Skeletal muscle cell (primary cell): ENCODE measurements at regions not wholly inside any gene's neighbourhood (a gene's known extent, or its start where the extent isn't known, plus 50 kb on each side); places are given as distances from the start of the nearest gene placed in this dataset.
A peak's percentile ranks its signal among the peaks of the same experiment; 100 is the strongest.
"Not testable (repeated sequence)": the region's sequence is repeated elsewhere in the genome, so short reads cannot be mapped to it uniquely, and the experiment has no call there.

ENCODE experiments used
- DNase-seq: peaks from one replicate; pipeline ENCODE4 v3.0.0-alpha.2; 2010; ENCODE audit warnings: low read depth
- H3K4me3 ChIP-seq: 2 replicates; pipeline ENCODE4 v1.5.1; 2011; ENCODE audit warnings: low read depth, mild to moderate bottlenecking, control low read depth, low read length, moderate library complexity

DNA sequence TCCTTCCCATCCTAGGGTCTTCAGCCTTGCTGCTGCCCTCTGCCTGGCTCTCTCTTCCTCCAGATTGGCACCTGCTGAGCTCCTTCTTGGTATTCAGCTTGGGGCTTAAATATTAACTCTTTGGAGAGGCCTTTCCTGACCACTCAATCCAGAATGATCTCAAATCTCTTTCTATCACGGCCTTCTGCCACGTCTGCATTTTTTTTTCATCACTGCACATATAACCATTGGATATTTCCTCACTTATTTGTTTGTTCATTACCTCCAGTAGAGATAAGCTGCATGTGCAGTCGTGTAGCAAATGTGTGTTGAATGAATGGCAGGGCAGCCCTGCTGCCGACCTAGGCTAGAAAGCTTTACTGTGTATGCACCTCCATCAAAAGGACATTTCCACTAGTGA, 51.6 kb upstream of the MPP7 start:
- DNase-seq = no peak
- no peak overlapping the region for H3K4me3 ChIP-seq

DNA sequence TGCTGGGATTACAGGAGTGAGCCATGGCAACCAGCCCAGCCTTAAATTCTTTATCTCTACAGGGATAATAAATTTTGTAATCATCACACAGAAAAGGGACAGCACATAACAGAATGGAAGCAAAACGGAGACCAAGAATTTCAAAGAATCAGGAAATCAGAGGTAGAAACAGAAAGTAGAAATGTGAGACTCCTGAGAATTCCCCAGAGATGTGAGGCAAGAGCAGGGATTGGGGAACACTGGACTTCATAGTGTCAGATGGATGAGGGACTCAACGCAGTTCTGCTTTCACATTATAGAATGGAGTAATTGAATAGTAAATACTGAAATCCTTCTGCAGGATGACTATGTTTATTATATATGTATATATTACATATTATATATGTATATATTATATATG, 52.5 kb upstream of the MPP7 start:
- no peak overlapping the region for H3K4me3 ChIP-seq
- no peak for DNase-seq

DNA sequence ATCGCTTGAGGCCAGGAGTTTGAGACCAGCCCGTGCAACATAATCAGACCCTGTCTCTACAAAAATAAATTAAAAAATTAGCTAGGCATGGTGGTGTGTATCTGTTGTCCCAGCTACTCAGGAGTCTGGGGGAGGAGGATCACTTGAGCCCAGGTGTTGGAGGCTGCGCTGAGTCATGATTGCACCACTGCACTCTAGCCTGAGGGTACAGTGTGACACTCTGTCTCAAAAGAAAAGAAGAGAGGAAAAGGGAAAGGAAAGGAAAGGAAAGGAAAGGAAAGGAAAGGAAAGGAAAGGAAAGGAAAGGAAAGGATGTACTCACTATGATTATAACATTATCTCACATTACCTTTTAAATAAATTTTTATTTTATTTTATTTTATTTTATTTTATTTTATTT, 56.5 kb upstream of the MPP7 start:
- H3K4me3 ChIP-seq = no peak overlapping the region
- DNase-seq = no peak

DNA sequence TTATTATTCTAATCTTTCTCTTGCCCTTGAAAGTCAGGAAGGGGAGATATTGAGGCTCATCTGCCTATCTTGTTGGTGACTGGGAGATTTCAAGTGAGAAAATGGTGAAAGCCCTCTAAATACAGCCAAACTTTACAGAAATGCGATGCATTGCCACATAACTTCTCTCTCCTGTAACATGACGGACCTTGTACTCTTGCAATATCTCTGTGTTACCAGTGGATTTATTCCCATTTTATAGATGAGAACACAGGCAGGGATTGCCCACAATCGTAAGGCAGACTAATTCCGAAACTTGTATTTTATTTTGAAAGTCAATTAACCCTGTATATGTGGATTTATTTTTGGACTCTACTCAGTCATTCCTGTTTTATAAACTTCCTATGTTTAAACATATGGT, 57.3 kb upstream of the MPP7 start:
- DNase-seq = no peak
- no peak overlapping the region for H3K4me3 ChIP-seq

DNA sequence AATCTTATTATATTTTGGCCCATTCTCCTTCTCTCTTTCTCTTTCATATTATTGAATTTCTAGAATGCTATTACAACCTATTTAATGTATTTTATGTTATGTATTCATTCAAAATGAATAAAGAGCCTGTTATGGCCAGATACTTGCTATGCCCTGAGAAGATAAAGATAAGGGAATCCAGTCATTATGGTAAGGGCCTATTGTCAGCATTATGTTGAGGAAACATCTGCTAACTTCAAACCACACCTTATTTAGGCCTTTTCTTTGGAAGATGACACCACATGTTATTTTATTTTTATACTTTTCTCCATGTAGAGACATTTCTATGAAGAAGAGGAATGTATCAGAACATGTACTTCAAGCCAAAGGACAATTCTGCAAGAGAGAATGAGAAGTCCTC, 60.5 kb upstream of the MPP7 start:
- no peak for DNase-seq
- no peak overlapping the region for H3K4me3 ChIP-seq

DNA sequence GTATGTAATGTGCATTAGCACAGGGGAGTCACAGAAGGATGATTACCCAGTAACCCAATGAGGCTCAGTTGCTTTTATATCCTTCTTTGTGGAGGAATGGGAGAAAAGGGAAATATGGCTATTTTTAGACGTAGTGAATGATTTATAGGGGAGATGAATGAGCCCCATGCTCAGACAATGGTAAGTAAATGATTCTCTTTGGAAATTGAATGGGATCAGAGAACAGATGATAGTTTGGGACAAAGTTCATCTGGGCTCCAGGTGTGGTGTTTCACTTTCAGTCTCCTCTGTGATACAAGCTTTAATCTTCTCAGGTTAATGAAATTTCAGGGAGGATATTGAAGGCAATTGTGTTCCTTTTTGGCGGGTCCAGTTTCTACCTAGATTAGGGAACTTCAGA, 63.0 kb upstream of the MPP7 start:
- no peak for DNase-seq
- no peak overlapping the region for H3K4me3 ChIP-seq

DNA sequence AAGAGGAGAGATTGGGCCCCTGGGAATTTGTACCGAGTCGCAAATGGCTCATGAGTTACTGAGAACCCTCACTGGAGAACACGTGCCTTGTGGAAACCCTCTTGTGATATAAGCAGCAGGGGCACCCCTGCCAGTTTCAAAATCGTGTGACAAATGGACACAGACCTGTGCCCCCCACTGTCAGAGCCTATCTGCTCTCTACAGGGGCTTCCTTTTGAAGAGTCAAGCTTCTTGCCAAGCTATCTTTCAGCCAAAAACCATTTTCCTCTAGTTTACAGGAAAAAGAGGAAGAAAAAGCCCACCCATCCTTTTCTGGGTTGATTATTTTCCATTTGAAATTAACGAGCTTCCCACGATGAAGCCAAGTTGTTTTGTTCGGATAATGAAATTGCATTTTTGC, 64.1 kb upstream of the MPP7 start:
- DNase-seq = no peak
- no peak overlapping the region for H3K4me3 ChIP-seq

DNA sequence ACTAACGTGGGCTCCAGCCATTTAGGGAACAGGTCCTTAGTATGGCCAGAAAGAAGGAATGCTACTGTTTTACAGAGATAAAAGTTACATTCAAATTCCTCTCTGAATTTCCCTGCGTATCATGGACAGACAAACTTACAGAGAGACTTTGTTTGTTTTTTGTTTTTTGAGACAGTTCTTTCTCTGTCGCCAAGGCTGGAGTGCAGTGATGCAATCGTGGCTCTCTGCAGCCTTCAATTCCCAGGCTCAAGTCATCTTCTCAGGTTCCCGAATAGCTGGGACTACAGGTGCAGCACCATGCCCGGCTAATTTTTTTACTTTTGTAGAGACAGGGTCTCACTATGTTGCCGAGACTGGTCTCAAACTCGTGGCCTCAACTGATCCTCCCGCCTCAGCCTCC, 64.5 kb upstream of the MPP7 start:
- DNase-seq = no peak
- no peak overlapping the region for H3K4me3 ChIP-seq

DNA sequence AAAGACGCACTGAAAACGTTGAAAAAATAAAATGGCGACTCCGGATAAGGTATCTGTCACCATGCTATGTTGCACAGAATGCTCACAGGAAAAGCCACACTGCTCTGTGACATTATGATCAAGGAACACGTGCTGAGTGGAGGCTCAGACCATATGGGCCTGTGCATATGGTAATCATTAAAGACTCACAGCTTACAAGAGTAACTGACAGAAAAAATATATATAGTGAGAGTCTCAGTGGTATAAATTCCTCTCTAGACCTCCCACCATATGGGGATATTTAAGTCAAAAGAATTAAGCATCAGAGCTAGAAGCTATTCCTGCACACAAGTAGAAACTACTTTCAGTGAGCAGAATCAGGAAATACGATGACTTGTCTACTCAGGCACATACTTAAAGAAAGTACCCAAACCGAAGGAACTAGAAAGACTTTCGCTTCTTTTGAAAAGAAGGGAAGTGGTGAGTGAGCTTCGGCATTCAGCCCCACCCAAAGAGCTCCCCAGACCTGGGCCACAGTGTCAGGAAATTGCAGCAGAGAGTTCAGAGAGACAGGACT, 65.1 kb upstream of the MPP7 start:
- no peak for DNase-seq
- H3K4me3 ChIP-seq = no peak overlapping the region

DNA sequence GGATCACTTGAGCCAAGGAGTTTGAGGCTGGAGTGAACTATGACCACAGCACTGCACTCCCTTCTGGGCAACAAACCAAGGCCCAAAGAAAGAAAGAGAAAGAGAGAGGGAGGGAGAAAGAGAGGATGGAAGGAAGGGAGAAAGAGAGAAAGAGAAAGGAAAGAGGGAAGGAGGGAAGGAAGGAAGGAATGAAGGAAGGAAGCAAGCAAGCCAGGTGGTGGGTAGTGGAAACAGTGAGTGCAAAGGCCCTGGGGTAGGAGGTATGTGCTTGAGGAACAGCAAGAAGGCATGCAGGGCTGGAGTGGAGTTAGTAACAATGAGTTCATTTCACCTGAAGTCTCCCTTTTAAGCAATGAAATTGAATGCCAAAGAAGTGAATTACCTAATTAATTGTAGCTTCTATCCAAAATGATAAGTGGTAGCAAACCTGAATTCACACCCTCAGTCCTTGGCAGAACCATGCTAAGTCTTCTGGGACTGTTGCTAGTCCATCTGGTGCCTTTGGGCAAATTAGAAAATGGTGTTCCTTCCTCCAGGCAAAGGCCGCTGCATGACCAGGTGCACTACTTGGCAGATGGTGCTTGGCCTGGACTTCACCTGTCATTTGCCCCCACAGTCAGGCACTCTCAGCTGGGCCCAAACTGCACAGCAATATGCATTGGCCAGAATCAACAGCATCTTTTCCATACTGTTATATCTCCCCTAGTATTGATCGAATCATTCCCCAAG, 67.4 kb upstream of the MPP7 start:
- DNase-seq = no peak
- no peak overlapping the region for H3K4me3 ChIP-seq

DNA sequence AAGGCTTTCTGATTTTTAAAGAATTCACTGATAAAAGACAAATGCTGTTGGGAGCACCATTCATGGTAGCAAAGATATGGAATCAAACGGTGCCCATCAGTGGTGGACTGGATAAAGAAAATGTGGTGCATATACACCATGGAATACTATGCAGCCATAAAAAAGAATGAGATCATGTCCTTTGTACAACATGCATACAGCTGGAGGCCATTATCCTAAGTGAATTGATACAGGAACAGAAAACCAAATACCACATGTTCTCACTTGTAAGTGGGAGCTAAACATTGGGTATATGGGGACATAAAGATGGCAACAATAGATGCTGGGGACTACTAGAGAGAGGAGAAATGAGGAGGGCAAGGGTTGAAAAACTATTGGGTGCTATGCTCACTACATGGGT, 68.8 kb upstream of the MPP7 start:
- DNase-seq, H3K4me3 ChIP-seq: not testable (repeated sequence)

DNA sequence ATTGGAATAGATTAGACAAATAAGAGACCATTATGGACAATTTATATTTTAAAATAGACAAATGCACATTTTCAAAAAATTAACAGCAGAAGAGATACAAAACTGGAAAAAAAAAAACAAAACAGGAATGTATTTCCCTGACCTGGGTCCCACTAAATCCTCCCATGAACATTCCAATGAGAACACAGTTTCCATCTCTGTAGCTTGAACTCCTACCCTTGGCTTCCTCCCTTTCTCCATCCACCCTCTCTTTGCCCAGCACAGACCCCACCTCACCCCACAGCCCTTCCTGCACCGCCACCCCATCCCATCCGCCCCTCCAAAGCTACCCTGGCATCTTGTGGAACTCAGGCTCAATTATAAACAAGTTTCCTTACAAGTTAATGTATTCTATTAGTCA, 71.2 kb upstream of the MPP7 start:
- H3K4me3 ChIP-seq = no peak overlapping the region
- DNase-seq = no peak

DNA sequence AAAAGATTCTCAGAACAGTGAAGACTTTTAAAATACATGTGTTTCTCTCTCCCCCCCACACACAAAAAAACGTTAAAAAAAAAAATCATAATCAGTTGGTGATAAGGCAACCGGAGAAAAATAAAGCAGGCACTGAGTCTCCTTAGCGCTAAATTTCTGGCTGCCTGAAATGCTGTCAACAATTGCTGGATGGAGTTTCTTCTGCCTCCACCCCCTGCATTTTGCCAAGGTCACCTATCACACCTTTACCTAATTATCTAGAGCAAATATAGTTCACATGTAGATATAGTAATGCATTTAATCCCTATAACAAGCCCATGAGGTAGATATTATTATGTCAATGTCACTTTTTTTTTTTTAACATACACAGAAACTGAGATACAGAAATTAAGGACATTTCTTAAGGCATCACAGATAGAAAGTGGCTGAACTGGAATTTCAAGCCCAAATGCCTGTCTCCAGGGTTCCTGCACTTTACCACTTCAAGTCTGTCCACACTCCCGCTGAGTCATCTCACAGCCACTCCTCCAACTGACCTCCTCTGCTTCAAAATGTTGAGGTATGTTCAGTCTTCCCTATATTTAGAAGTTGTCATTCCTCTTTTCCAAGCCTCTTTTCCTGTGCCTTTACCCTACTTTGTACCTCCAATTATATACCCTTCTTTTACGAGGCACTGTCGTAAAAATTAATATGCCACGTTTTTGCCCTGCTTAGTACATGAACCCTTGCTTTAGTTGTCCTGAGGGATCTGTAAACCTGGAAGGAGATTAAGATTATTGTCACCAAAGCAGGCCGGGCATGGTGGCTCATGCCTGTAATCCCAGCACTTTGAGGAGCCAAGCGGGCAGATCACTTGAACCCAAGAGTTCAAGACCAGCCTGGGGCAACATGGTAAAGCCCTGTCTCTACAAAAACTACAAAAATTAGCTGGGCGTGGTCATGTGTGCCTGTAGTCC, 72.8 kb upstream of the MPP7 start:
- no peak overlapping the region for H3K4me3 ChIP-seq
- peak; percentile 47 for DNase-seq

DNA sequence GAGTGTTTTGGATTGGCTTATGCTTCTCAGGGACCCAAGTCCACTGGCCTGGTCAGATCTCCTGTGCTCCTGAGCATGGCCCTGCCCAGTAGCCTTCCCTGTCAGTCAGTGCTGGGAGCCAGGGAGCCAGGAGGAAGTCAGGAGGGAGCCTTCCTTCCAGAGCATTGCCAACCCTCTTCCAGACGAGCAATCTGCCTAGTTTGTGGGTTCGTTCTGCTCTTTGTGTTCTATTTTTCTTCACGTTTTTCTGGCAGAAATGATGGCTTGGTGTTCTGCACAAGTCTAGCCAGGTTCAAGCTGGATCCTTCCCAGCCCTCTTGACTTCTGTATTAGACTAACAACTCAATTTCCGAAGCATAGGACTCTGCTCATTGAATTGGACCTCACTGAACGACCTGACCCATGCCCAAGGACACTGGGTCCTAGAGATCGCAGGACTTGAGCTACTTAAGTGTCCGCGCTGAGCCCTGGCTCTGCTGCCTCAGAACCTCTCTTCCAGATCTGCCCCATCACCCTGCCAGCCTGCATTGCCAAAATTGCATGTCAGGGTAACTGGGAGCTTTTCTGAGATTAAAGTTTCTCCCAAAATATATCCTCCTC, 76.2 kb upstream of the MPP7 start:
- no peak for DNase-seq
- no peak overlapping the region for H3K4me3 ChIP-seq

DNA sequence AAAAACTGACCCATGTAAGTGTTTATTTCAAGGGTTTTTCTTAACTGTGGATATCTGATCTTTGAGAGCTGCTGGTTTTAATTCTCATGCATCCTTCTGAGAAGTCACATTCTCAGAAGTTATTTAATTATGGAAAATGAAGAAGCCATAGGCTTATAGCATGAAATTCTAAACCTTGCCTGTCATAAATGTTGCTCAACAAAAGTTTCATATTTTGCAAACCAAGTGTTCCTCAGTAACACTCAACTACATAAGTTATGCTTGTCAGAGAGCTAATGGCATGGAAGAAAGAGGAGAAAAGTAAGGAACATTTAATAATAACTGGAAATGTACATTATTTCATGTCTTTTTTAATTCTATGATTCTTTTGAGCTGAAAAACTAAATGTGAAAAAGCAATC, 78.6 kb upstream of the MPP7 start:
- no peak for DNase-seq
- H3K4me3 ChIP-seq = no peak overlapping the region

DNA sequence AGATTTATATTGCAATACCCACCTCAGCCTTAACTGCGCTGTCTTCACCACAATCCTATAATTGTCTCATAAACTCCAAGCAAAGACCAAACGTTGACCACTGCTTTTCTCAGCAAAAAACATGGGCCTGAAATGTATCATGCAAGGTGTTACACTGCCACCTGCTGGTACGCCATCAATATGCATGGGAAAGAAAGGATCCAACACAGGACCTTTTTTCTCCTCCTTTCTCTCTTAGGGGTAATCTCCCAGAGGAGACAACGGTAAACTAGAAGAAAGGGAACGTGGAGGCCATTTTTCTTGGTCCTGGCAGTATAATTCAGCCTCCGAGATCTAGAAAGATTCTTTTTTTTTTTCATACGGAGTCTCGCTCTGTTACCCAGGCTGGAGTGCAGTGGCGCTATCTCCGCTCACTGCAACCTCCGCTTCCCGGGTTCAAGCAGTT, 79.1 kb upstream of the MPP7 start:
- peak; percentile 67 for DNase-seq
- no peak overlapping the region for H3K4me3 ChIP-seq

DNA sequence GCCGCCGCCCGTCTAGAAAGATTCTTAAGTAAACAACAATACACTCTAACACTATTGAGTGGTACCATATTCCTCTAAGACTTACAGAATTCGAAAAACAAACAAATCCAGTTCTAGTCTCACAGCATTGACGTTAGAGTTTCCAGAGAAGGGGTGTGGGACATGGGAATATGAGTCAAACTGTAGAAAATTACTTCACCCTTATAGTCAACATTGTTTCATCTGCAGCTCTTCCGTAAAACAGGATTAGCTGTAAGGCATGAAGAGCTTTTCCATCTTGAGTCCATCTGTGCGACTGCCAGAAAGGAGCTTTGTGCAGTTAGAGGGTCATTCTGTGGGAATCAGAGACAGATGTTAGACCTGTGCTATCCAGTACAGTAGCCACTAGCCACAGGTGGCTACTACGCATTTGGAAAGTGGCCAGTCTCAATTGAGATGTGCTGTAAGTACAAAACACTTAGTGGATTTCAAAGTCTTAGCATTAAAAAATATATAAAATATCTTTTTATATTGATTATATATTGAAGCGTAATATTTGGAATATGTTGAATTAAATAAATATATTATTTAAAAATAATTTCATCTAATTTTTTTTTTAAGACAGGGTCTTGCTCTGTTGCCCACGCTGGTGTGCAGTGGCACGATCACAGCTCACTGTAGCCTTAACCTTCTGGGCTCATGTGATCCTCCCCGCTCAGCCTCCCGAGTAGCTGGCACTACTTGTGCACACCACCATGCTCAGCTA, 79.8 kb upstream of the MPP7 start:
- peak; percentile 42 for DNase-seq
- no peak overlapping the region for H3K4me3 ChIP-seq

DNA sequence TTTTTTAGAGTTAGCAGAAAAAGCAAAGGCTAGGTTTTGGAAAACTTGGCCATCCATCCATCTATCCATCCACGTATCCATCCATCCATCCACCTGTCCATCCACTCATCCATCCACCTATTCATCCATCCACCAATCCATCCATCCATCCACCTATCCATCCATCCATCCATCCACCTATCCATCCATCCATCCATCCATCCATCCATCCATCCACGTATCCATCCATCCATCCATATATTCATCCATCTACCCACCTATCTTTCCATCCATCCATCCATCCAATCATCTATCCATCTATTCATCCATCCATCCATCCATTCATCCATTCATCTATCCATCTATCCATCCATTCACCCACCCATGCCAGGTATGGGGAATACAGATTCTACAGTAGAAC, 81.7 kb upstream of the MPP7 start:
- no peak for DNase-seq
- no peak overlapping the region for H3K4me3 ChIP-seq

DNA sequence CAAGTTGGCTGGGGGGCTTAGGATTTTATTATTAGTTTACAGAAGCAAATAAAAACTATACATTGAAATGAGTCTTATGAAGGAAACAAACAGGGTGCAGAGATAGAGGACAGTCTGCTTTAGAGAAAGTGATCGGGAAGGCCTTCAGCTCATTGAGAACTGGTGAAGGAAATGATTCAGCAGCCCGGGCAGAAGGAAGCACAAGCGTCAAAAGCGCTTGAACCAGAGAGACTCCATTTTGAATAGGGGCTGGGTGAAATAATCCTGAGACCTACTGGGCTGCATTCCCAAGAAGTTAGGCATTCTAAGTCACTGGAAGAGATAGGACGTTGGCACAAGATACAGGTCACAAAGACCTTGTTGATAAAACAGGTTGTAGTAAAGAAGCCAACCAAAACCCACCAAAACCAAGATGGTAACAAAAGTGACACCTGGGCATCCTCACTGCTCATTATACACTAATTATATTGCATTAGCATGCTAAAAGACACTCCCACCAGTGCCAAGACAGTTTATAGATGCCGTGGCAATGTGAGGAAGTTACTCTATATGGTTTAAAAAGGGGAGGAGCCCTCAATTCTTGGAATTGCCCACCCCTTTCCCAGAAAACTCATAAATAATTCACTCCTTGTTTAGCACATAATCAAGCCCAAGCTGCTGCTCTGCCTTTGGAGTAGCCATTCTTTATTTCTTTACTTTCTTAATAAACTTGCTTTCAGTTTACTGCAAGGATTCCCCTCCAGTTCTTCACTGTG, 83.1 kb upstream of the MPP7 start:
- no peak overlapping the region for H3K4me3 ChIP-seq
- DNase-seq = no peak
